HT-29 (cell line): ENCODE measurements at regions not wholly inside any gene's neighbourhood (a gene's known extent, or its start where the extent isn't known, plus 50 kb on each side); places are given as distances from the start of the nearest gene placed in this dataset.
"Not testable (repeated sequence)": the region's sequence is repeated elsewhere in the genome, so short reads cannot be mapped to it uniquely, and the experiment has no call there.

Experiments used
- DNase-seq: peaks from one replicate; pipeline ENCODE4 v3.0.0-alpha.2; 2015; ENCODE audit warnings: low spot score

DNA sequence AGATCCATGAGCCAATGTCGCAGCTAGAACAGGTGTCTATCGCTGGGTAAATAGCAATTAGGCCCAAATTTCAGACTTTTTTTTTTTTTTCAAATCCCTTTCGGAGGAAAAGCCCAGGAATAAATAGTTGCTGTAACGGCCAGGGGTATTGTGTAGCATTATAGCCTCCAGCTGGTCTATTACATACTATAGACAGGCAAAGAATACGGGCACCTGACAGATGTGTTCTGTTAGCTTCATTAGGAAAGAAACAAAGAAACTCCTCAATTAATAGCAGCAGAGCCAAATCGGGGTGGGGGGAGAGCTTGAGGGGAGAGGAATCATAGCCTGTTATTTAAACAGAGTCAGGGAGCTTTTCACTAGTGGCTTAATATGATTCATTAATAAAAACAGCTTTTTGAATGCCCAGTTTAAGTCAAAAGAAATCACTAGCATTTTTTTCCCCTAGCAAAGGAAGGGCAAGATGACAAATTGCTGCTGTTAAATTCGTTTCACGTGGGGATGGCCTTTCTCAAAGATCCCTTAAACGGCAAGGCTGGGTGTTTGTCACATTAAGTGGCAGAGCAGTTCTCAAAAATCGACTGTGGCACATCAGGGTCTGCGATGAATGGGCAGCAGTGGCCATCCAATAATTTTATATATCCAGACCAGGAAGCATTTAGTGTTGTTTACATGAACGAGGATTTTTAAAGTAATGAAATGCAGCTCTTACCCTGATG lies 139.4 kb downstream of the ID4 start:
- no peak for DNase-seq

DNA sequence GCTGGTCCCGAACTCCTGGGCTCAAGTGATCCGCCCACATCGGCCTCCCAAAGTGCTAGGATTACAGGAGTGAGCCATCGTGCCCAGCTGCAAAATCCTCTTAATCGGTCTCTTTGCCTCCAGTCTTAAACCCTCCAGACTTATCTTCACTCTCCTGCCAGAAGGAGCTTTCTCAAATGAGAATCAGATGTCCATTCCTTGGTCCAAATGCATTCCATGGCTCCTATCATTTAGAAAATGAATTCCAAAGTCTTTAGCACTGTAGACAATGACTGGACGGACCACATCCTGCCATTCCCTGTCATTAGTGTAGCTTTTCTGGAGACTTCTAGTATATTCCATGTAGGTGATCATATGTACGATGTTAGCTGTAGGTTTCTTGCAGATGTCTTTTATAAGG lies 141.9 kb downstream of the ID4 start:
- DNase-seq = no peak

DNA sequence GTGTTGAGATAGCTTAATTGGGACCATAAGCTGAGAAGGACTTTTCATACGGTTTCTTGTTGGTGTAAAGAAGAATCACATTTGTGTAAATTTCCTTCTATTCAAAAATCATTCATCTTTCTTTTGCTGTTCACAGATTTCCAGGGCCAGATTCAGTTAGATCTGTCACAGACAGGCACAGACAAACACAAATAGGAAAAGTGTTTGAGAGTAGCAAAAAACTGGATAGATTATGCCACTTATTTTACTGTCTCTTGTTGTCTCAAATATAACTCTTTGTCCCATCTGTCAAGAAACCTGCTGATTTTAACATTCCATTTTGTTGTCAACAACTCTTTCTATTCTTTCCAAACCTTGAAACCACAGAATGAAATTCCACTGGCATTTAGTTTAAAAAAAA lies 142.8 kb downstream of the ID4 start:
- no peak for DNase-seq

DNA sequence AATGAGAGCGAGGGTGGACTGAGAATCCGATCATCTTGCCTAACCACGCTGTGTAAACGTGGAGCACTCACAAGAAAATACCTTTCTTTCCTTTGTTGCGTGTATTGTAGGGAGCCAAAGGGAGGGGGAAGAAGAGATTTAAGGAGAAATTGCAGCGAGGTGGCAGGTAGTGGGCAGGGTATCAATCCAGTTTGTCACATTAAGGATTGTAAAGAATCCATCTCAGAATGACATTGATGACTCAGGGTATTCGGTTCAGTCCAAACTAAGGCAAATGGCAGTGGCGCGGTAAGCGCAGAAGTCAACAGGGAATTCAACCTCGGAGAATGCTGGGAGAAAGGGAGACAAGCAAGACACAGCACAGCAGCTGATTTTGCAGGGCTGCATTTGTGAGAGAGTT lies 146.2 kb downstream of the ID4 start:
- no peak for DNase-seq

DNA sequence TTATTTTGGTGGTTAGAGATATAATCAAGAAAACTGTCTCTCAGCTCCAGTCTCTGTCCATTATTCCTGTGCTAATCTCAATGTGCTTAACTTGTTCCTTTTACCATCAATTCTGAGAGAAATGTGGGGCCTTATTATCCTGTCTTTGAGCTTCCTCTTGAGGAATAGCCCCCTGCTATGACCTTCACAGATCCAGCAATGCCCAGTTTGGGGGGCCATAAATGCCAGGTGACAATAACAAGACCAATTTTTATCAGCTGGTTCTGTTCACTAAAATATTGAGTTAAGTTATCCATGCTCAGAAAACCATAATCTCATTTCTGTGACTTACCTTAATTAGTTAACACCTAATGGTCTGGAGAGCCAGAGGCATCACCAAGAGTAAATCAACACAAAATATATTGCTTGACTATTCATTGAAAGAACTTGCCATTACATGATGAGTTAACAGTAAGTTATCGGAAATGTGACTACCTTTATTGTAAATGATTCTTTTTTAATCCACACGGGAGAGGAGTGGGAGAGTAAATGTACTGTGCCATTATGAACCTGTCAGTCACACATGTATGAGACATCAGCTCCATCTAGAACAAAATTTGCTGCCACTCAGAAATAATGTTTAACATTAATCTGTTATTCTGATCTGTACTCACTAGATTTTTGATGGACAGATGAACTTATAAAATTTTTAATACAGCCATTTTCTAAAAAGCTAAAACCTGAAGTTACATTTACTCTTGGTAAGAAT lies 149.7 kb downstream of the ID4 start:
- DNase-seq = no peak

DNA sequence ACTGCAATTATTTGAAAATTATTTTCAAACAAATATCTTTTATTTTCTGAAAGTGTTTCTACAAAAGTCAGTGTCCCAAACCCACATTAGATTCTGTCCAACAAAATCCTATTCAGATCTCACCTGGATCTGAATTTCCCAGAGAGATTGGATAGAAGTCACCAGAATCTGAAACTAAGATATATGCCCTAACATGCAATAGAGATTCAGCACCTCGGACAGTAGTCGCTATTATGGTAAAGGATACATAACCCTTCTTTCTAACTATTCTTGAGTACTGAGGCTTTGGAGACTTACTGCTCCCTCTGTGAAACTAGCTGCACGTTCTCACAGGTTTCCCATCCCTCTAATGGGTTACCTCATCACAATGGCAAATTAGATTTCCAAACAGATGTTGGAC lies 151.4 kb downstream of the ID4 start:
- DNase-seq = peak; percentile 28

DNA sequence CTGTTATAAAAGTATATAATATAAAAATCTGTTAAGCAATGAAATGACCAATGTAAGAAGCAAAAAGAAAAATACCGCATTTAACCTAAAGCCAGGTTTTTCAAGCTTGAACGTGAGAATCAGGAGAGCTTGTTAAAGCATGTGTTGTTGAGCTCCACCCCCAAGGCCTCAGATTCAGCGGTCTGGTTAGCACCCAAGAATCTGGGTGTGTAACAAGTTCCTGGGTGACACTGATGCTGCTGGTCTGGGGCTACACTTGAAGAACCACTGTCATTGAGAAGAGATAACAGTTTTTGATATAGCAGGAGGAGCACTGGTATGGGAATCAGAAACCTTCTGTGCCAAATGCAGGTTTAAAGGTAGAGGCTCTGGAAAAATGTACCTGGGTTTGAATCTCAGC lies 154.0 kb downstream of the ID4 start:
- no peak for DNase-seq

DNA sequence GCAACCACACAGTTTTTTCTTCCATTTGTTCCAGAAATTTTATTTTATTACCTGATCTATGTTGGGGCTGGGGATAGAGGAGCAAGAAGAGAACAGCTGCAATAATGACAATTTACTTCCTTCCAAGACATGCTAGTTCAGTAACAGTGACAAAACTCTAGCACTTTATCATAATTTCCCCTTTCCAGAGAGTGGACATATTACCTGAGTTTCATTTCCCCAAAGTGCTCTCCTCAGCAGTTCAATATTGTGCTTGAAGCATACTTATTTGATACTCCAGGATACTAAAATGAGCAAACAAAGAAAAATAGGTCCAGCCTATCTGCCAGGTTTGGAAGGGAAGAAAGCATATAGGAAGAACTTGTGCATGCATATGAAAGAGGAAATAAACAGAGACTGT lies 157.7 kb downstream of the ID4 start:
- no peak for DNase-seq

DNA sequence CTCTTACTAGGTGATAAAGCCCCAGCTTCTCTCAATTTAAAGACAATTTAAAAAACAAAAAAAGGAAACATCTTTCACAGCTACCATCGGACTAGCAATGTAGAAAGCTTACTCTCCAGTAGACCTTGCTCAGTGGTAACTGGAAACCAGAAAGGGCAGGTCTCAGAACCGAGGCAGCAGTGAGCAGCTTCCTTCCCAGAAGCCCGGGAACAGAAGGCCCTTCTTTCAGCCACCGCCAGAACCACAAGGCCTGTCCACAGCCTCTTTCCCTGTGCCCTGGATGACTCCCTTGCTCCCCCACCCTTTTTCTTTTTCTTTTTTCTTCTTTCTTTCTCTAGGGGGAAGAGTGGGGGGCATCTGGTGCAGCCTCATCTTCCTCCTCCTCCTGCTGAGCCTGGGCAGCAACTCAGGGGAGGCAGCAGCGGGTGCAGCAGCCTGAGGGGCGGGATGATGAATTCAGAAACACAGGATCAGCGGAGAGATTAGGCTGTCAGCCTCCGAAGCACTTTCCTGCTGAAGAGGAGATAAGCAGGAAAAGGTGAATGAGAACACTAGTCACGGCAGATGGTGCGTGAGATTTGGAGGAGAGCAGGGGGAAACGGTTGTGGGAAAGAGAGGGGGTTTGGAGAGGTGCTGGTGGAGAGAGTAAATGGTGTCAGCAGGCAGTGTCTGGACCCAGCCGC lies 158.5 kb downstream of the ID4 start:
- no peak for DNase-seq

DNA sequence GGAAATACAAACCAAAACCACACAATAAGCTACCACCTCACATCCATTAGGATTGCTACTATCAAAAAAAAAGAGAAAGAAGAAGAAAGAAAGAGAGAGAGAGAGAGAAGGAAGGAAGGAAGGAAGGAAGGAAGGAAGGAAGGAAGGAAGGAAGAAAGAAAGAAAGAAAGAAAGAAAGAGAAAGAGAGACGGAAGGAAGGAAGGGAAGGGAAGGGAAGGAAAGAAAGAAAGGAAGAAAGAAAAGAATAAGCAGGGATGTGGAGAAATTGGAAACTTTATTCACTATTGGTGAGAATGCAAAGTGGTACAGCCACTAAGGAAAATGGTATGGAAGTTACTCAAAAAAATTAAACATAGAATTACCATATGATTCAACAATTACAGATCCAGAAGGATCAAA lies 159.9 kb downstream of the ID4 start:
- no peak for DNase-seq

DNA sequence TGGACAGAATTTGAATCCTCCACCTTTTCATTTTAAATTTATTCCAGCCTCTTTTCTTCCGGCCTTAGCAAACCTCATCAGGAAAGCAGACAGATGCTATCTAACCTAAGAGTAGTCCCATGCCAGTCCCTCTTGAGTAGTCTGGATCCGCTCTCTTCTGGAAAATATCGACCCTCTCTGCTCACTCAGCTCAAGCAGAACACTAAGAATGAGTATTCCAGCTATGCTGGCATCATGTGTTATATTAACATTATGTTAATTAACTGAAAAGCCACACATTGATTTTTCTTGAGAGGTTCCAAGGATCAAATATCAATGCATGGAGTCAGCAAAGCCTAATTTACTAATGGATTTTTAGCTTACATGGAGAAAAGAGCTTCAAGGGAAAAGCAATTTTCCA lies 161.4 kb downstream of the ID4 start:
- DNase-seq = no peak

DNA sequence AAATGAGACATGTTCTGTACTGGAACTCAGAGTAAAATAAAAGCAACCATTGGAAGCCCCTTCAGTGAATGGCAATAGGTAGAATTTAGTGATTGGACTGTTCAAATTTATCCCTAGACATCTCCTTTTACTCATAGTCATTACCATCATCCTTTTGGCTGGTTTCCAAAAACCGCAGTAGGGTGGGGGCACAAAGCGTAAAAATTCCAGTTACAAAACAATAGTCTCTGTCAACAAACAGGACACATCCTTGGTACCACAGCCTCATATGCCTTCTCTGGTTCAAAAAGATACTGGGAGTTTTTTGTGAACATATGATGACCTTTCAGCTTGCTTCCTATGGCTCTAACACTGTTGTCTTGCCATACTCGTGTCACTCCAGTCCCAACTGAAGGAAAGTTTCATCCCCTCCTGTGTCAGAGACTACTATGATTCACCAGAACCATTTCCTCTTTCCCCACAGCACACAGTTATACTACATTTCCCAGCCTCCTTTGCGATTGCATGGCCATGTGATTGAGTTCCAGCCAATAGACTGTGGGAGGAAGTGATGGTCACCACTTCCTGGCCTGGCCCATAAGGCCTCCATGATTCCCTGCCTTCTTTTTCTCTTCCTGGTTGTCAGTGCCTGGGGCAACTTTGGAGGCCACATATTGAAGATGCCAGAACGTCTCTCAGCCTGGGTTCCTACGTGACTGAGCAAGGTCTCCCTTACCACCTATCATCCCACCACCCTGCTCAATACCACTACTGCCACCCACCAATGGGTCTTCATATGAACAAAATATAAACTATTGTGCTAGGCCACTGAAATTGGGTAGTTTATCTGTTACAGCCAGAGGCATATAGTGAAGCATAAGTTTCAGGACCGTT lies 162.4 kb downstream of the ID4 start:
- peak; percentile 10 for DNase-seq

DNA sequence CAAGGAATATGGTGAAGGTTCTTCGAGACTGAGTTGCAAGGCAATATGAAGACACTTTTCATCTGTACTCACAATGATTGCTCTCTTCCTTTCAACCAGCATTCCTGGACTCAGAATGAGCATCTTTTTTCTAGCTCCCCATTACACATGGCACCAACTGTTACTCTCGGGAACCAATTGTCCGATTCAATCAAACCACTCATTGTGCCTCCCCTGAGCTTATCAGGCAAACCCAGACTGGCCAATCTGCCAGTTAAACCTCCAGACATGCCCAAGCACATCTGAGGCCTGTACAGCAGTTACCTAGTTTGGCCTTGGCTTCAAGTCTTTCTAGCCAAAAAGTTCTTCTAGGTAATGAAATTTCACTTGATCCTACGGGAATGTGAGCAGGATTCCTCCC lies 164.1 kb downstream of the ID4 start:
- DNase-seq = no peak

DNA sequence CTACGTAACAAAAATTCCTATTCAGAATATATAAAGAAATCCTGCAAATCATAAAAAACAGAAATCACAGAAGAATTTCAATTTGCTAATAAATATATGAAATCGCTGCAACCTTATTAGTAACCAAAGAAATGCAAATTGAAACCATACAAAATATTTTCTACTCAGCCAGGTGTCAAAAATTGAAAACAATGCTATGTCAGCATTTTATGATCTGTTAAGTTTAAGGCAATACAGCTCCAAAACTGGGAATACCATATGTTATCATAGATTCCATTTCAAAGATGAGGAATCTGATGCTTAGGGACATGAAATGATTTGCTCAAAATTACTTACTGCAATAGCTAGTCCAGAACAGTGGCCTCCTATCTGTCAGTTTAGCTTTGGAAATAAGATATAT lies 168.9 kb downstream of the ID4 start:
- no peak for DNase-seq

DNA sequence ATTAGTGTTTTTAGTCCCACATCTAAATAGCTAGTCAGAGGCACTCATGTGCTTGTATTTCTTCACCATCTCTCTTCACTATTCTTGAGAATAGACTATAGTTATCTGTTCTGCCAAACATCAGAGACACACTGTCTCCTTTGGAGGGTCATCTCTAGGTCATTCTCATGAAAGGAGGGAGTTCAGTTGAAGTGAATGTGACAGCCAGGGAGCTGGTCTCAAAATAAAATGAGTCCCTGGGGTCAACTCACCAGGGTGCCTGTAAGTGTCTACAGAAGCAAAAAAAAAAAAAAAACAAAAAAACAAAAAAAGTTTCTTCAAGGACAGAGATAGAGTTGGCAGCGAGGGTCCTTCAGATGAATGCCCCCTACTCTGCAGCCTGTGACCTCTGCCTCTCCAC lies 171.0 kb downstream of the ID4 start:
- no peak for DNase-seq

DNA sequence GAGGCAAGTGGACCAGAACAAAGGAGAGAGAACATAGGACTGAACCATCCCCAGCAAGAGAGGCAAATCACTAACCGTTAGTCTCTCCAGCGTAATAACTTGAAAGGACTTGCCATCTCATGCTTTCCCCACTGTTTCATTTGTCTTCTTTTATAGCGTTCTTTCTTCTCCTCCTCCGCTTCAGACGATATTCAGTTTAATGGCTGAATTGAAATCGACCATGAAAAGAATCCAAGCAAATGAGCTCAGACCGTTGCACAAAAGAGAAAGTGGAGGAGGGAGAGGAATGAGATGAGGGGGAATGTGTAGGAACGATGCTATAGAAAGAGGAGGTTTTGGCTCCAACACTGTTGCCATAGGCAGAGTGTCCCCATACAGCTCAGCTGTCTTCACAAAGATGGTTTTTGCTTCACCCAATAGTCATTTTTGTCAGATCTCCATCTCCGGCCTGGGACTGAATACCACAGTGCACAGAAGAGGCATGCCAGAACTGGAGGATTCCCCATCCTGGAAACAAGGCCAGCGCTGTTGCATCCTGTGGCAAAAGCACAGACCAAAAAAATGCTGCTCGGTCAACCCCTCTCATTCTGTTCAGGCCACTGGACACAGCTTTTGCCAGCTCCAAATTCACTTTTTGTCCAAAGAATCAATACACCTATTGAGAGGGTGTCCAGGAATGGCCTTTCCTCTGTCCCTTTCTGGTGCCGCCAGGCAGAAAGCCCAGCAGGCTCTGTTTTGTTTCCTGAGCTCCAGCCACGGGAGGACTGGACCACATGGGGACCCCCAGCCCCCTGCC lies 176.1 kb downstream of the ID4 start:
- DNase-seq = no peak

DNA sequence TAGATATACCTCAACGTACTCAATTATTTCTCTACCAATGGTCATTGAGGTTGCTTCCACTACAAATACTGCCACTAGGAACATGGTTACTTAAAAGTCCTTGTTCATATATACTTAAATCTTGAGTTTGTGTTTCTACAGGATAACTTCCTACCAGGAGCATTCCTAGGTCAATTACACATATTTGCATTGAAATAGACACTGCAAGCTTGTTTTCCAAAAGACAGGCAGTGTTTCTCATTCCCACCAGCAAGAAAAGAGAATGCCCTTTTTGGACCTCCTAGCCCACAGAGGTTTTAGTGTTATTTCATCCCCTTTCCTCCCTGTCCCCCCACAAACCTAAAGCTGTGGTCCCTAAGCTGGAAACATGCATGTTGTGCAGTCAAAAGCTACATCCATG lies 177.3 kb downstream of the ID4 start:
- DNase-seq = no peak

DNA sequence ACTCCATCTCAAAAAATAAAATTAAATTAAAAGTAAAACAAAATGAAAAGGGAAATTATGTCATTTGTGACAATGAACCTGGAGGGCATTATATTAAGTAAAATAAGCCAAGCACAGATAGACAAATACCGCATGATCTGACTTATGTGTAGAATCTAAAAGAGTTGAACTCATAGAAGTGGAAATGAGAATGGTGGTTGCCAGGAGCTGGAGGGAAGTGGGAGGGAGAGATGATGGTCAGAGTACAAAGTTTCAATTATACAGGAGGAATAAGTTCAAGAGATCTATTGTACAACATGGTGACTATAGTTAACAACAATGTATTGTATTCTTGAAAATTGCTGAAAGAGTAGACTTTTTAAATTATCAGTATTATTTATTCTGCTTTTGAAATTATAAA lies 183.4 kb downstream of the ID4 start:
- no peak for DNase-seq

DNA sequence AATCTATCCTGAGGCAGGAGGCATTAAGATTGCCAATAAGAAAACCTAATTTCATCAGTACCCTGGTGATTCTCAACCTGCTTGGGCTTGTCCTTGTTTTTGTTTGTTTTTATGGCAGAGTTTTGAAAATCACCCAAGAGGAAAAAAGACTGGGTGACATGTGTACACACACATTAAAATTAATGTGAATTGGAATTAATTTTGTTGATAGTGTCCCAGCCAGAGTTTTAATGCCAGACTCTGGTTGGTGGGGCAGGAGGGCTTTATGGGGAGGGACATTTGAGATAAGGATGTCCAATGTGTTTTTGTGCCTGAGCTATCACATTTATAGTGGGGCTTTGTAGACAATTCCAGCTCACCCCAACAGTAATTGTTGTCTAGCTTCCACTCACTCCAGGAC lies 184.6 kb downstream of the ID4 start:
- no peak for DNase-seq

DNA sequence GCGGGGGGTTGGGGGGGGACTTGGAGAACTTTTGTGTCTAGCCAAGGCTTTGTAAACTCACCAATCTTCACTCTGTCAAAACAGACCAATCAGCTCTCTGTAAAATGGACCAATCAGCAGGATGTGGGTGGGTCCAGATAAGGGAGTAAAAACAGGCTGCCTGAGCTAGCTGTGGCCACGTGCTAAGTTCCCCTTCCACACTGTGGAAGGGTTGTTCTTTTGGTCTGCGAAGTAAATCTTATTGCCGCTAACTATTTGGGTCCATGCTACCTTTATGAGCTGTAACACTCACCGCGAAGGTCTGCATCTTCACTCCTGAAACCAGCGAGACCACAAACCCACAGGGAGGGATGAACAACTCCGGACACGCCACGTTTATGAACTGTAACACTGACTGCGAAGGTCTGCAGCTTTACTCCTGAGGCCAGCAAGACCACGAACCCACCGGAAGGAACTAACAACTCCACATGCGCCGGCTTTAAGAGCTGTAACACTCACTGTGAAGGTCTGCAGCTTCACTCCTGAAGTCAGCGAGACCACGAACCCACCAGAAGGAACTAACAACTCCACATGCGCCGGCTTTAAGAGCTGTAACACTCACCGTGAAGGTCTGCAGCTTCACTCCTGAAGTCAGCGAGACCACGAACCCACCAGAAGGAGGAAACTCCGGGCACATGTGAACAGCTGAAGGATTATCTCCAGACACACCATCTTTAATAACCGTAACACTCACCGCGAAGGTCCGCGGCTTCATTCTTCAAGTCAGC lies 186.6 kb downstream of the ID4 start:
- not testable (repeated sequence) for DNase-seq
